GM12878 (cell line): ENCODE measurements at regions not wholly inside any gene's neighbourhood (a gene's known extent, or its start where the extent isn't known, plus 50 kb on each side); places are given as distances from the start of the nearest gene placed in this dataset.

Experiments
- BHLHE40 ChIP-seq, 2 experiments: fragments of 450-650 bp in 1 of 2; IDR thresholded peaks; 2 replicates each; pipeline ENCODE4 v1.6.1; 2011 to 2017; ENCODE audit warnings: low read depth in 2 of 2, borderline replicate concordance in 1 of 2, improper control_type of control experiment in 1 of 2, low read length in 1 of 2, mild to moderate bottlenecking in 1 of 2
- CBFB ChIP-seq: IDR thresholded peaks from 2 replicates; pipeline ENCODE4 v1.6.1; 2016; ENCODE audit warnings: antibody characterized with exemption, low read depth
- CEBPB ChIP-seq, 2 experiments: fragments of 150-350 bp in 1 of 2; IDR thresholded peaks; 2 replicates each; pipeline ENCODE4 v1.6.1; 2012 to 2014; ENCODE audit warnings: low read depth in 2 of 2, low read length in 2 of 2, borderline replicate concordance in 1 of 2, inconsistent platforms in 1 of 2
- CREM ChIP-seq: IDR thresholded peaks from 2 replicates; pipeline ENCODE4 v1.6.1; 2014; ENCODE audit warnings: antibody characterized with exemption, low read depth
- CTCF ChIP-seq, 3 experiments: IDR thresholded peaks in 2 of 3; conservative IDR thresholded peaks in 1 of 3; 2 replicates each; pipeline ENCODE4 v1.5.1; 2011; ENCODE audit warnings: low read depth in 3 of 3, low read length in 3 of 3, mild to moderate bottlenecking in 3 of 3, control low read depth in 2 of 3, moderate library complexity in 2 of 3, inconsistent platforms in 1 of 3, mixed read lengths in 1 of 3; ENCODE audit not compliant: control insufficient read depth in 2 of 3, insufficient read depth in 1 of 3; ENCODE audit errors: extremely low read depth in 1 of 3
- DPF2 ChIP-seq: fragments of 450-650 bp; IDR thresholded peaks from 2 replicates; pipeline ENCODE4 v1.6.1; 2017; ENCODE audit warnings: mild to moderate bottlenecking
- EP300 ChIP-seq, 2 experiments: fragments of 150-350 bp in 1 of 2; IDR thresholded peaks; 2 replicates each; pipeline ENCODE4 v1.6.1; 2011 to 2012; ENCODE audit warnings: low read depth in 2 of 2, low read length in 2 of 2, borderline replicate concordance in 1 of 2, improper control_type of control experiment in 1 of 2, inconsistent platforms in 1 of 2; ENCODE audit not compliant: control insufficient read depth in 1 of 2
- EZH2 ChIP-seq: IDR thresholded peaks from 2 replicates; pipeline ENCODE4 v1.6.1; 2012; ENCODE audit warnings: low read depth, mild to moderate bottlenecking, control low read depth, inconsistent platforms, low read length, borderline replicate concordance; ENCODE audit not compliant: control insufficient read depth
- HDAC2 ChIP-seq: fragments of 200-600 bp; sonication (generic); IDR thresholded peaks from 2 replicates; pipeline ENCODE4 v1.6.1; 2017
- MXI1 ChIP-seq: fragments of 150-350 bp; IDR thresholded peaks from 2 replicates; pipeline ENCODE4 v1.6.1; 2011; ENCODE audit warnings: low read depth, mild to moderate bottlenecking, inconsistent platforms, low read length, improper control_type of control experiment
- NR2C2 ChIP-seq: IDR thresholded peaks from 2 replicates; pipeline ENCODE4 v1.6.1; 2011; ENCODE audit warnings: borderline replicate concordance, low read depth; ENCODE audit not compliant: control insufficient read depth, insufficient read length
- POLR2A ChIP-seq: IDR thresholded peaks from 2 replicates; pipeline ENCODE4 v1.6.1; 2011; ENCODE audit warnings: low read depth, mild to moderate bottlenecking, low read length
- SREBF1 ChIP-seq: IDR thresholded peaks from 2 replicates; pipeline ENCODE4 v1.6.1; 2012; ENCODE audit warnings: mild to moderate bottlenecking, low read length
- TF ChIP-seq, protein P1 (sequence below): IDR thresholded peaks from 2 replicates; pipeline ENCODE4 v1.6.1; 2011; ENCODE audit warnings: low read depth, mild to moderate bottlenecking, low read length, moderate library complexity, borderline replicate concordance; ENCODE audit errors: extremely low read depth

DNA sequence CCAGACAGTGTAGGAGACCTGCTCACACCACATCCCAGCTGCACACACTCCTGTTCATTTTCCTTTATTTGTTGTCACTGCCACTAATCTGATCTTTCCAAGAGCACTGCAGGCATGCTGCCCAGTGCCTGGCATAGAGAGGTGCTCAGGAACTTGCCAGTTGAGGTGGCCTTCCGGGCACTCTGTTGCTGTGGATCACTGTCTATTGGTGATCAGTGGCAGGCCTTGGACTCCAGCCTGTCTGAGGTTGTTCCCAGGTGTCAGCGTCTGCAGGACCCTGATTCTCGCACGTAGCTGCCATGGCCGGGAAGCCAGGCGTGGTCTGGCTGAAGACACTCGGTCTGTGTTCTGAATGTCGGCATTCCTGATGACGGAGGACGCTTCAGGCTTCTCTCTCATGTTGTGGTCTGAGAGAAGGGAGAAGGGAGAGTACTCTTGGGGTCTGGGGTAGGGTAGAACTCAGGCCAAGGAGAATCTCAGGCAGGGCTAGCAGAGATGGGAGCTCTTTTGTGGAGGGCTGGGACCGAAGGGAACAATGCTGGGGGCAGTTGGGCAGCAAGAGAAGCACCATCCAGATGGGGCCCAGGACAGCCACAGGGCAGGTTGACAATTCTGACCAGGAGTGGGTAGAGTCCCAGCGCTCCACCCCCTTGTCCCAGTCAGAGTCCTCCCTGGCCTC, 240.9 kb downstream of the MYCN start:
- TF ChIP-seq POLR2A (no peak), SREBF1 (no peak), CREM (no peak), CEBPB (IDR thresholded peaks at IDR 0.05; ENCODE audit: borderline replicate concordance in 1 of 2, low read depth in 2 of 2, low read length in 2 of 2) (no peak), CTCF (IDR thresholded peaks at IDR 0.05 in 2 of 3, conservative IDR thresholded peaks at IDR 0.05 in 1 of 3; ENCODE audit: control insufficient read depth in 2 of 3, extremely low read depth in 1 of 3, insufficient read depth in 1 of 3, low read depth in 3 of 3, low read length in 3 of 3) (no peak), BHLHE40 (IDR thresholded peaks at IDR 0.05; ENCODE audit: borderline replicate concordance in 1 of 2, low read depth in 2 of 2, low read length in 1 of 2) (no peak), HDAC2 (no peak), NR2C2 (no peak), EP300 (IDR thresholded peaks at IDR 0.05; ENCODE audit: borderline replicate concordance in 1 of 2, control insufficient read depth in 1 of 2, low read depth in 2 of 2, low read length in 2 of 2) (no peak), DPF2 (no peak), EZH2 (no peak), CBFB (no peak), MXI1 (no peak)
- TF ChIP-seq, protein P1, sequence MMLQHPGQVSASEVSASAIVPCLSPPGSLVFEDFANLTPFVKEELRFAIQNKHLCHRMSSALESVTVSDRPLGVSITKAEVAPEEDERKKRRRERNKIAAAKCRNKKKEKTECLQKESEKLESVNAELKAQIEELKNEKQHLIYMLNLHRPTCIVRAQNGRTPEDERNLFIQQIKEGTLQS, result no peak
